NT2/D1 (cell line): ENCODE measurements at regions not wholly inside any gene's neighbourhood (a gene's known extent, or its start where the extent isn't known, plus 50 kb on each side); places are given as distances from the start of the nearest gene placed in this dataset.

Source experiments
- YY1 ChIP-seq: IDR thresholded peaks from 2 replicates; pipeline ENCODE4 v1.6.1; 2011; ENCODE audit not compliant: insufficient read length, insufficient read depth
- ZNF274 ChIP-seq: IDR thresholded peaks from 2 replicates; pipeline ENCODE4 v1.6.1; 2011; ENCODE audit warnings: mild to moderate bottlenecking, low read depth, low read length

- TF ChIP-seq ZNF274 (no peak), YY1 (no peak)
Measured at GRCh38 chr20:4491643-4492042, 194.6 kb upstream of the PRNP start.
